Activated T-cell treated with anti-CD3 and anti-CD28 coated beads, Interleukin-2, amount 50 U/mL, for 4 hours (primary cell): ENCODE measurements at regions not wholly inside any gene's neighbourhood (a gene's known extent, or its start where the extent isn't known, plus 50 kb on each side); places are given as distances from the start of the nearest gene placed in this dataset.

ENCODE experiments used
- ATAC-seq, 2 donors: fragments of 200-7000 bp; cut with Tn5 transposase; one replicate each; pipeline ENCODE4 v1.10.0; 2021
- DNase-seq: peaks from one replicate; pipeline ENCODE4 v3.0.0-alpha.2; 2020
- H3K27me3 Mint-ChIP-seq: one replicate; pipeline ENCODE4 v1.8.0; 2021; ENCODE audit warnings: low read depth, mixed read lengths
- H3K36me3 Mint-ChIP-seq: one replicate; pipeline ENCODE4 v1.8.0; 2022; ENCODE audit warnings: mixed read lengths; ENCODE audit not compliant: insufficient read depth
- H3K4me1 Mint-ChIP-seq: one replicate; pipeline ENCODE4 v1.8.0; 2021; ENCODE audit warnings: low read depth, mixed read lengths
- H3K4me3 Mint-ChIP-seq: one replicate; pipeline ENCODE4 v1.8.0; 2021; ENCODE audit warnings: mild to moderate bottlenecking, moderate library complexity, mixed read lengths
- H3K9me3 Mint-ChIP-seq: one replicate; pipeline ENCODE4 v1.8.0; 2021; ENCODE audit warnings: mixed read lengths

DNA sequence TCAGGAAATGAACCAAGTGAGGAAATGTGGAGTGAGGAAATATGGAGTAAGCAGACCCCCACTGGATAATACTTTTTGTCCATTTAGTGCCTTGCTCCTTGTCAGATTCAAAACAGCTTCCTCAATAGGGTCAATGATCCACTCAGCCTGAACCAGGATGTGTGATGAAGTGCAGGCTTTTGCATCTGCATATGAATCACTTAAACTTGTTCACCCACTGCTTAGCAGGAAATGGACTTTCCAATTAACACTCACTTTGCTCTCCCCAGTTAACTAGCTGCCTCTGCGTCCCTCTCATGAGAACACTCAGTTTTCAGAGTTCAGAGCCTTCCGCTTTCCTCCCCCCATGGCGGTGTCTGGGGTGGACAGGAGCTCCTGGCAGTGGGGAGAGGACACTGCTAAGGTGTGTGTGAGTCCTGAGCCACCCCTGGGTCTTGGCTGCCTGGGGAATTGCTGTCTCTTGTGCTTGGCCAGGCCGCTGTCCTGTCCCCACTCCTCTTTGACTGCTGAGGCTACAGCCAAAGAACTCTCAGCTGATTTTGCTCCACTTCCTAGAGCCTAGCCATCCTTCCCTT, 621.8 kb downstream of the CDH26 start:
- Mint-ChIP-seq H3K9me3 (no peaks in the 10 kb centered on the region), H3K27me3 (no peaks in the 10 kb centered on the region), H3K4me3 (no peak overlapping the region), H3K36me3 (no peaks in the 10 kb centered on the region), H3K4me1 (no peaks in the 10 kb centered on the region)
- DNase-seq (no peak), ATAC-seq (no peak)

DNA sequence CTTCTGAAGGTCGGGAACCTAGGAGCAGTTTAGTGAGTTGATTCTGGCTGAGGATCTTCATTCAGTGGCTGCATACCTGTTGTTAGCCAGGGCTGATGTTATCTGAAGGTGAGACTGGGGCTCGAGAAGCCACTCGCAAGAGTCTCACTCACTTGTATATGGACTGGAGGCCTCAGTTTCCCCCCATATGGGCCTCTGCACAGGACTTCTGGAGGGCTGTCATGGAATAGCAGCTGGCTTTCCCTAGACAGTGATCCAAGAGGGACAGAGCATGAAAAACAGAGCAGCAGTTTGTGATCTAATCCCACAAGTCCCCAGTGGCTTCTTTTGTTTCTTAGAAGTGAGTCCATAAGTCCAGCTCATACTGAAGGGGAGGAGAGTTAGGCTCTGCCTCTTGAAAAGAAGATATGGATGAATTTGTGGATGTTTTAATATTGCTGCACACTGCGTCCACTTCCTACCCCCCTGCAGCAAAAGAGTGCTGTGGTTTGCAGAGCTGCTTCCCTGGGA, 623.4 kb downstream of the CDH26 start:
- Mint-ChIP-seq H3K36me3 (no peaks in the 10 kb centered on the region), H3K27me3 (no peaks in the 10 kb centered on the region), H3K4me3 (no peak overlapping the region), H3K9me3 (no peaks in the 10 kb centered on the region), H3K4me1 (no peaks in the 10 kb centered on the region)
- no peak for ATAC-seq
- DNase-seq: no peak

DNA sequence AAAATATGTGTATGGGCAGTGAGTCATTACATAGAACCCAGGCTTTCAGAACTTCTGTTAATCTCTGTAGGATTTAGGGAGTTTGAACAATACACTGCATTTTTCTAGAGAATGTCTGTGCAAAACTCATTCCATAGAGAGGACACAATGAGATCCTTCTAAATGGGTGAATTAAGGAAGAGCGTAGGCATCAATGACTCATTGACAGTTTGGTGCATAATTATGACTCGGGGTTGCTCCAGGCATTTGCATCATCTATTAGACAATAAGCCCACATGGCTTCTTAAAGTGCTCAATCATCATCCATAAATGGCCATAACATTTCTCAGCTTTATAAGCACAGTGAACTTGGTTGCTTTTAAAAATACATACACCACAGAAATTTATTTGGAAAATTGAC, 625.5 kb downstream of the CDH26 start:
- DNase-seq (no peak), ATAC-seq (no peak)
- Mint-ChIP-seq H3K4me3 (no peak overlapping the region), H3K27me3 (no peaks in the 10 kb centered on the region), H3K36me3 (no peaks in the 10 kb centered on the region), H3K9me3 (no peaks in the 10 kb centered on the region), H3K4me1 (no peaks in the 10 kb centered on the region)

DNA sequence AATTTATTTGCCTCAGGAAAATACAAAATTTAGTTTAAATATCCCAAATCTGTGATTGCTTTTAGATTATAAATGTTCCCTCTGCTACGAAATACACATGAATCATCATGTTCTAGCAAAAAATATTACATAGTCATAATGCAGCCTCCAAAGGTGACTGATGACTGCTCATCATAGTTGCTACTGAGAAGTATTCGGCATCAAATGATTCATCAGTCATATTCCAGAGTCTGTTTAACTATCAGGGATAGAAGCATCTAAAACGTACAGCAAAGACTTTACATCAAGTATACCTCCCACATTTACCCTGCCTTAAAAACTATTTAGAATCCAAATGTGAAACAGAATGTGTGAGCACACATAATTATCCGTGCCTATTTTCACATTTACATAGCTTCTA, 626.0 kb downstream of the CDH26 start:
- Mint-ChIP-seq H3K27me3 (no peaks in the 10 kb centered on the region), H3K36me3 (no peaks in the 10 kb centered on the region), H3K4me3 (no peak overlapping the region), H3K4me1 (no peaks in the 10 kb centered on the region), H3K9me3 (no peaks in the 10 kb centered on the region)
- DNase-seq: no peak
- ATAC-seq: no peak

DNA sequence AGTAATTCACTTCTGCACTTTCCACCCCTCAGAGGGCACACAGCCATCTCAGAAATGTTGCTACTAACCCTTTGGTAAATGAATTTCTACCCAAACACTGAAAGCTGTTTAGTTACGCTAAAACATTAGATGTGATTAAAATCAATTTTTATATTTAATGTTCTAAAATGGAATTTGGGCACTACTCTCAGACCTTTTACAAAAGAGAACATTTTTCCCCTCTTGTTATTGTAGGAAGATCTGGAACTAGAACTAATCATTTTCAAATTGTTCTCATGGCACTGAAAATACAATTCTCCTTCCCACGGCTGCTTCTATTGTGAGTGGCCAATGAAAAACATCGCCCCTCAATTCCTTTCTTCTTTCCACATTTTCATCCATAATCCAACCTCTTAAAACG, 627.4 kb downstream of the CDH26 start:
- Mint-ChIP-seq H3K4me1 (no peaks in the 10 kb centered on the region), H3K27me3 (no peaks in the 10 kb centered on the region), H3K36me3 (no peaks in the 10 kb centered on the region), H3K9me3 (no peaks in the 10 kb centered on the region), H3K4me3 (no peak overlapping the region)
- ATAC-seq (no peak), DNase-seq (no peak)

DNA sequence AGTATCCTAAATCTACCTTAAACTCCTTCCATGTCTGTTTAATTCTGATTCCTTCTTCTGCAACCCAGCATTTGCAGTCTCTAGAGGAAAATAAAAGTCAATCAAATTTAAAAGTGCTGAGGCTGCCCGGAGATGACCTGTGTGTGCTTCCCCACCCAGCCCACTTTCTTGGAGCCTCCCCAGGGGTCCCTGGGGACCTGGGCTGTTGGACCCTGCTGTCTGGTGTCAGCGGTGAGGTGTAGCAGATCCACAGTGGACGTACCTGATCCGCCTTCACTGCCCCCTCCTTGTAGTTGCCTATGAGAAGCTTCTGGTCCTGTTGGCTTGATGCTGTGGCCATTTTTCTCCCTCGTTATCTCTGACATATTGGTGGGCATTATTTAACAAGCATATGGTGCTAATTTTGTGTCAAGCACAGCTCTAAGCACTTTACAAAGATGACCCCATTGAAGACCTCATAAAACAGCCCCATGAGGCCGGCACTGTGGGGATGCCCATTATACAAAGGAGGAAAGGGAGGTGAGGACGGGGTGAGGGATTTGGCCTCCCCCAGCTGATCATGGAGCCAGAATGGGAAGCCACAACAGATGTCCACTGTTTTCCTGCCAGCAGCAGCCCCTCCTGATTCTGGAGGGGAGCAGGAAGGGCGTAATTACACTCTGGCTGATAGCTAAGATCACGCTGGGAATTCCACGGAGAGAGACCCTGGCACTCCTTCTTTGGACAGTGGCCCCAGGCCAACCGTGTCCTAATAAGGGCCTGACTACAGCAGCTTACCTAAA, 628.2 kb downstream of the CDH26 start:
- Mint-ChIP-seq H3K36me3 (no peaks in the 10 kb centered on the region), H3K9me3 (no peaks in the 10 kb centered on the region), H3K27me3 (no peaks in the 10 kb centered on the region), H3K4me1 (no peaks in the 10 kb centered on the region), H3K4me3 (no peak overlapping the region)
- ATAC-seq (no peak), DNase-seq (no peak)

DNA sequence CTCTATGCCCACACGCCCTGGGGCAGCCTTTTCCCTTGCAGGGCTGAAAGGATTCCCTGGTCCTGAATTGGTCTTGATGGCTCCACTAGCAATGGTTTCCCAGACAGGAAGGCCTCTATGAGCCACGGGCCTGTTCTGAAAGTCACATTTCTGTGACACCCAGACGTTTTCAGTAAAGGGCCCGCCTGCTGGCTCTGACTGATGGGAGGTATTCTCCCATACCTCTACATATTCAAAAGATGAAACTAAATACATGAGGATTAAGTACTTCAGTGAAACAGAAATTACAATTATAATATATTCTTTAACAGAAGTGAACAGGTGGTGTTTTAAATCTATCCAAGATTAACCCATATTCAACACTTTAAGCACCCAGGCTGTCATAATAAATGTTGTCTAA, 629.8 kb downstream of the CDH26 start:
- DNase-seq (no peak), ATAC-seq (no peak)
- no peaks in the 10 kb centered on the region for H3K4me1 Mint-ChIP-seq
- no peaks in the 10 kb centered on the region for H3K27me3 Mint-ChIP-seq
- H3K9me3 Mint-ChIP-seq: no peaks in the 10 kb centered on the region
- H3K4me3 Mint-ChIP-seq: no peak overlapping the region
- H3K36me3 Mint-ChIP-seq: no peaks in the 10 kb centered on the region

DNA sequence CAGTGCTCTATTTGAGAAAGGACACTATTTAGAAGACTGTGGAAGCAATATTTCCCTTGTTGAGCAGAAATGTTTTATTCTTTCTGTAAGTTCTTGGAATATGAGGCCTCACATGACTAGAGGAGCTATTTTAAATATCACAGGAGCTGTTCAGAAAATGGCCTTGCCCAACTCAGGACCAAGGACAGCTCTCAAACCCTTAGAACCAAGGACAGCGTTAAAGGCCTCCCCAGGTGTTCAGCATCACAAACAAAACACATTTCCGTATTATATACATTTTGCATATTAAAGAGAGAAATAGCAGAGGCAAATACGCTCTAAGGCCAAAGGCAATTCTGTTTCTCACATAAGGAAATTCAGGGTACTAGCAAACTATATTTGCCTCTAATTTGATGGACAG, 631.4 kb downstream of the CDH26 start:
- H3K36me3 Mint-ChIP-seq: no peaks in the 10 kb centered on the region
- no peak for DNase-seq
- no peaks in the 10 kb centered on the region for H3K27me3 Mint-ChIP-seq
- H3K9me3 Mint-ChIP-seq: no peaks in the 10 kb centered on the region
- ATAC-seq: no peak
- H3K4me3 Mint-ChIP-seq: no peak overlapping the region
- H3K4me1 Mint-ChIP-seq: no peaks in the 10 kb centered on the region

DNA sequence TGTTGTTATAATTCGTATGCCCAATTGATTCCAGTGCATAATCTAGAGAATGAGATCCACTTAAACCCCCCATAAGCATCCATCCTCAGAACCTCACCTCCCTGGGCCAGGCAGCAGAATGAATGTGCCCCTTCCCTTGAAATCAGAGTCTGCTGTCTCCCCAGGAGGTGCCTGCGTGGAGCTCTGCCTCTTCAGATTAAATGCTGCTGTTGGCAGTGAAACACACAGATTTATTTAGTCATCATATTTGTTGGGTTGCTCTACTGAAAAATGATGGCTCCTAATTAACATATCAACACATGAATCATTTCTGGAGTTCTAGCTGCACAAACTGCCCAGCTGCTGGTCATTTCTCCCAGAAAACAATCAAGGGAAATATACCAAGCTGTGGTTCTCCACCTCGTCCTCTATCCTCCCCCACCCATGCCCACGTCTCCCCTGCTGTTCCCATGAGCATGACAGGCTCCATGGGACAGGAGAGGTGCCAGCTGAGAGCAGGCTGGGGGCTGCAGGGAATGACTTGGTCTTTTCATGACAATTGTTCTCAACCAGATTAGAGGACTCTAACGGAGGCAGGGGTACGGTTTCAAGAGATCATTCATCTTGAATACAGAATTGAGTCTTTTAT, 633.1 kb downstream of the CDH26 start:
- DNase-seq (no peak), ATAC-seq (no peak)
- no peaks in the 10 kb centered on the region for H3K4me1 Mint-ChIP-seq
- H3K27me3 Mint-ChIP-seq: no peaks in the 10 kb centered on the region
- no peak overlapping the region for H3K4me3 Mint-ChIP-seq
- H3K36me3 Mint-ChIP-seq: no peaks in the 10 kb centered on the region
- H3K9me3 Mint-ChIP-seq: no peaks in the 10 kb centered on the region

DNA sequence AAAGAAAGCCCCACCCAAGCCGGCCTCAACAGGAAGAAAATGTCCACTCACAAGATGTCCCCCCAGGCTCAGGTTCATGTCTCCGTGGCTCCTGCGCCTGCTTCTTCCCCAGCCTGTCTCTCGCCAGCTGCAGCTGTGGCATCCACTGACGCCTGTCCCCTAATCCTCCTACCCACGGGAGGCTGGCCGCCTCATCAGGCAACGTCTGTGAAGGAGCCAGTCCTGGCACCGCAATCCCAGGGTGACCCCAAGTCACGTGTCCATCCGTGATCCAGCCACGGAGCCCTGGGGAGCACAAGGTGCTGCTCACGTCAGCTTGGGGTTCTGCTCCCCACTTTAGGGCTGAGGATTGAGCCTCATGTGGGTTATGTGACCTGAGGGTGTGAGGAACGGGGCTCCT, 640.3 kb downstream of the CDH26 start:
- Mint-ChIP-seq H3K36me3 (no peaks in the 10 kb centered on the region), H3K27me3 (peaks cover 2% of the 10 kb centered on the region), H3K4me1 (no peaks in the 10 kb centered on the region), H3K4me3 (no peak overlapping the region), H3K9me3 (peaks cover 7% of the 10 kb centered on the region)
- DNase-seq: no peak
- no peak for ATAC-seq

DNA sequence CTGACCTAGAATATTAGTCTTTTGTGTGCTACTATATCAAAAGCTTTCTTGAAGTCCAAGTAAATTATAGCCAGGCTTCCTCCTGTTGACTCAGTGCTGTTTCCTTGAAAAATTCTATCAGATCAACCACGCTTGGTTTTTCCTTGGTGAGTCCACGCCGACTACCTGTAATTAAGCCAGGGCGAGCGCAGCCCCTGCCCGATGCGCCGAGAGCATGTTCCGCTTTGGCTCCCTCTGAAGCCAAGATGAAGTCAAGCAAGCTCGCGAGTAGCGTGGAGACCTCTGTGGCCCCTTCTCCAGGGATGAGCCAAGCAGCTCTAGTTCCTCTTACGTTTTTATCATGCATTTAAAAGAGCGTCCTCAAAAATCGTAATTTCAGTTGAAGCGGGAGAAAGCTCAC, 641.2 kb downstream of the CDH26 start:
- no peaks in the 10 kb centered on the region for H3K4me1 Mint-ChIP-seq
- ATAC-seq: no peak
- H3K4me3 Mint-ChIP-seq: no peak overlapping the region
- no peaks in the 10 kb centered on the region for H3K36me3 Mint-ChIP-seq
- H3K9me3 Mint-ChIP-seq: peaks cover 7% of the 10 kb centered on the region
- DNase-seq: no peak
- H3K27me3 Mint-ChIP-seq: peaks cover 2% of the 10 kb centered on the region

DNA sequence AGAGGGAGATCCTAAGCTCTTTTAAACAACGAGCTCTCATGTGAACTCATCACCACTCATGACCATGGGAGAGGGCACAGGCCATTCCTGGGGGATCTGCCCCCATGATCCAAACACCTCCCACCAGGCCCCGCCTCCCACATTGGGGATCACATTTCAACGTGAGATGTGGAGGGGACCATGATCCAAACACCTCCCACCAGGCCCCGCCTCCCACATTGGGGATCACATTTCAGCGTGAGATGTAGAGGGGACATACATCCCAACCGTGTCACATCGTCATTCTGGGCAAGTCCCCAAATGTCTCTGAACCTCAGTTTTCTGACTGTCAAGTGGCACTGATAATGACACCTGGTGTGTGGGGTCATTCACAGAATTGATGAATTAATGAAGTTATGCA, 641.8 kb downstream of the CDH26 start:
- peaks cover 7% of the 10 kb centered on the region for H3K9me3 Mint-ChIP-seq
- no peaks in the 10 kb centered on the region for H3K4me1 Mint-ChIP-seq
- H3K27me3 Mint-ChIP-seq: peaks cover 2% of the 10 kb centered on the region
- H3K36me3 Mint-ChIP-seq: no peaks in the 10 kb centered on the region
- DNase-seq: no peak
- no peak overlapping the region for H3K4me3 Mint-ChIP-seq
- no peak for ATAC-seq

DNA sequence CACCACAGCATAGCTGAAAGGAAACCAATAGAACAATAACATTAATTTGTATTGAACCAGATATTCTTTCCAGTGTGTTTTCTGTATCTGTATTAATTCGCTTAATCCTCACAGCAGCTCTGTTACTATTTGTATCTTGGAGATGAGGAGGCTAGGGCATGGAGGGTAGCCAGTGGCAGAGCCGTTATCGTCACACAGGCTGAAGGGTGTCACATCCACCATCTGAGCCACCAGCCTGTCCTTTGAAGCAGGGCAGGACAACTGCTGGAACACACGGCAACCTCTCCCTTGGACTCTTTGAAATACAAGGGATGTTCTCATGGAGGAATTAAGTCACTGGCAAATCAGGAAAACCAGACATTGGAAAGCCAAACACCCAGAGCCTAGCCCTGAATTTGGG, 628.0 kb upstream of the CDH4 start:
- no peaks in the 10 kb centered on the region for H3K9me3 Mint-ChIP-seq
- ATAC-seq (no peak), DNase-seq (no peak)
- no peaks in the 10 kb centered on the region for H3K4me1 Mint-ChIP-seq
- H3K27me3 Mint-ChIP-seq: peaks cover 3% of the 10 kb centered on the region
- no peaks in the 10 kb centered on the region for H3K36me3 Mint-ChIP-seq
- H3K4me3 Mint-ChIP-seq: no peak overlapping the region

DNA sequence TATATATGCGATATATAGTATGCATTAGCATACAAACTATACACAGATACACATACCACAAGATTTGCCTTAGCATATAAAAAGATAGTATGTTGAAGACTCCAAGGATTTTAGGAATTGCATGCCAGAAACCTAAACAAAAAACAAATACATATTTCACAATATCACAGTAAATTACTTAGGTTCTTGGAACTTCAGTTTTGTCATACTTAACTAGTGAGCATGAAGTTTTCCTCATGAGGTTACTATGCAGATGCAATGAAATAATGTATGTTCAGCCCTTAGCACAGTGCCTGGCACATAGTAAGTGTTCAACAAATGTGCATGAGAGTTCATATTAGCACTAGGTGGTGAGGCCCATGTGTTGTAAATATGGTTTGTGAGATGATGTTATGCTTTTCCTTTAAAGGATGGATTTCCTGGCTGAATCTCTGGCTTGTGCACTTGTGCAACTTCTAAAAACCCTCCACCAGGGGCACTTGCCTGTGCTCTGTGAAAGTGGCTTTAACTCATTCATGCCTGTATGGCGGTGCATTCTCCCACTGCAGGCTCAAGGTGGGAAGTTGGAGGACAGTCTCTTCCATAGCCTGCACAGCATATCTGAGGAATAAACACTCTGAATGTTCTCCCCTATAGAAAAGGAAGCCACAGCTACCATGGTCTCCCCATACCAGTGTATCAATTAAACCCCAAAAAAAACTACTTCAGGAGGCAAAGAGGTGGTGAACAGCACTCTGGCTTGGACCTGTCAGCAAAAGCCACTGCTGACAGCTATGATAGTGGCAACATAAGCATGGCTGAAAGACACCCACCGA, 624.1 kb upstream of the CDH4 start:
- DNase-seq (no peak), ATAC-seq (no peak)
- Mint-ChIP-seq H3K27me3 (no peaks in the 10 kb centered on the region), H3K4me3 (no peak overlapping the region), H3K9me3 (no peaks in the 10 kb centered on the region), H3K36me3 (no peaks in the 10 kb centered on the region), H3K4me1 (no peaks in the 10 kb centered on the region)
